ENCODE measurements at regions not wholly inside any gene's neighbourhood (a gene's known extent, or its start where the extent isn't known, plus 50 kb on each side); places are given as distances from the start of the nearest gene placed in this dataset.

DNA sequence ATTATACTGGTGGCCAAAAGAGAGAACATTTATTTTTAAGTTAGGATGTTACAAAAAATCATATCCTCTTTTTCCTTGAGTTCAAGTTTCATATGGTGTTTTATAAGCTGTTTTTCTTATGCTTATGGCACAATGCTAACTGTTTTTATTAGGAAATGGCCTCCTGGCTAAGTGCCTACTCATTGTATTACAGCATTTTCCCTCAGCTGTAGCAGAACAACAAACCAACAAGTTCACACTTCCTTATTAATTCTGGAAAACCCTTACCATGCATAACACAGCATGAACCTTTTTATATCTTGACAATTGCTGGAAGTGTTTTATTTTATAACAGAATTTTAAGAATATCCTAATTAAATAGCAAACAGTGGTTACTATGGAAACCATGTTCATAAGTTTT lies 165.8 kb downstream of the GASK1B start:
- TF ChIP-seq EZH2 (IDR thresholded peaks at IDR 0.05; ENCODE audit: low read length, unreplicated experiment) (no peak), EZH2phosphoT487 (IDR thresholded peaks at IDR 0.05; ENCODE audit: borderline replicate concordance, low read length) (no peak)
- TF ChIP-seq, protein P1, sequence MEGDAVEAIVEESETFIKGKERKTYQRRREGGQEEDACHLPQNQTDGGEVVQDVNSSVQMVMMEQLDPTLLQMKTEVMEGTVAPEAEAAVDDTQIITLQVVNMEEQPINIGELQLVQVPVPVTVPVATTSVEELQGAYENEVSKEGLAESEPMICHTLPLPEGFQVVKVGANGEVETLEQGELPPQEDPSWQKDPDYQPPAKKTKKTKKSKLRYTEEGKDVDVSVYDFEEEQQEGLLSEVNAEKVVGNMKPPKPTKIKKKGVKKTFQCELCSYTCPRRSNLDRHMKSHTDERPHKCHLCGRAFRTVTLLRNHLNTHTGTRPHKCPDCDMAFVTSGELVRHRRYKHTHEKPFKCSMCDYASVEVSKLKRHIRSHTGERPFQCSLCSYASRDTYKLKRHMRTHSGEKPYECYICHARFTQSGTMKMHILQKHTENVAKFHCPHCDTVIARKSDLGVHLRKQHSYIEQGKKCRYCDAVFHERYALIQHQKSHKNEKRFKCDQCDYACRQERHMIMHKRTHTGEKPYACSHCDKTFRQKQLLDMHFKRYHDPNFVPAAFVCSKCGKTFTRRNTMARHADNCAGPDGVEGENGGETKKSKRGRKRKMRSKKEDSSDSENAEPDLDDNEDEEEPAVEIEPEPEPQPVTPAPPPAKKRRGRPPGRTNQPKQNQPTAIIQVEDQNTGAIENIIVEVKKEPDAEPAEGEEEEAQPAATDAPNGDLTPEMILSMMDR (conservative IDR thresholded peaks at IDR 0.05; ENCODE audit: low read depth, low read length) = no peak
